ENCODE measurements at regions not wholly inside any gene's neighbourhood (a gene's known extent, or its start where the extent isn't known, plus 50 kb on each side); places are given as distances from the start of the nearest gene placed in this dataset.

- H3K9ac ChIP-seq (ENCODE audit: insufficient read depth, low read length, poor library complexity, severe bottlenecking): no peak overlapping the region
- no CpG with 5 or more reads among the region's 1 CpG for WGBS (ENCODE audit: insufficient coverage)
- no peak overlapping the region for H2AFZ ChIP-seq (ENCODE audit: insufficient read depth, low read depth, low read length, poor library complexity, severe bottlenecking)
- H3K9me3 ChIP-seq (replicated peaks in 1 of 2; ENCODE audit: control insufficient read depth in 1 of 2, insufficient read depth in 1 of 2, low read length in 2 of 2): no peaks in the 10 kb centered on the region
- H3K9me3 Mint-ChIP-seq: no peaks in the 10 kb centered on the region
- no peaks in the 10 kb centered on the region for H3K27me3 ChIP-seq (ENCODE audit: control insufficient read depth in 2 of 2, insufficient read depth in 2 of 2, low read length in 2 of 2)
- H3K27ac ChIP-seq (ENCODE audit: low read depth in 1 of 2, low read length in 2 of 2): no peak overlapping the region
- no peak overlapping the region for H3K4me2 ChIP-seq (replicated peaks; ENCODE audit: extremely low read depth, low read length, poor library complexity, severe bottlenecking)
- TF ChIP-seq CTCF (IDR thresholded peaks at IDR 0.05): no peak
- H4K20me1 ChIP-seq (ENCODE audit: insufficient read depth, low read length): no peaks in the 10 kb centered on the region
- H3K4me3 ChIP-seq (replicated peaks in 1 of 3; ENCODE audit: low read depth in 2 of 3, low read length in 3 of 3): no peak overlapping the region
- H3K27ac Mint-ChIP-seq: no peak overlapping the region
- no peaks in the 10 kb centered on the region for H3K79me2 ChIP-seq (ENCODE audit: insufficient read depth, low read length)
- H3K36me3 ChIP-seq (replicated peaks in 1 of 2; ENCODE audit: control insufficient read depth in 1 of 2, insufficient read depth in 2 of 2, low read length in 2 of 2): no peaks in the 10 kb centered on the region
- intact Hi-C loops (cut with micrococcal nuclease): no loop called here
- DNase-seq: no peak
- H3K36me3 Mint-ChIP-seq: no peaks in the 10 kb centered on the region
- peaks cover 1 to 3% (median 2%) of the 10 kb centered on the region in 3 donors for H3K27me3 Mint-ChIP-seq (ENCODE audit: low read depth in 3 of 3)
- H3K4me1 ChIP-seq (ENCODE audit: control insufficient read depth in 1 of 2, insufficient read depth in 2 of 2, low read length in 2 of 2): no peaks in the 10 kb centered on the region
- peaks cover 4% of the 10 kb centered on the region for H3K4me1 Mint-ChIP-seq
- no peak overlapping the region for H3K4me3 Mint-ChIP-seq
Observed at GRCh38 chr4:159035570-159035969, 67.3 kb upstream of the RAPGEF2 start.

- no peak overlapping the region for H3K4me2 ChIP-seq (replicated peaks; ENCODE audit: extremely low read depth, low read length, poor library complexity, severe bottlenecking)
- H3K9ac ChIP-seq (ENCODE audit: insufficient read depth, low read length, poor library complexity, severe bottlenecking): no peak overlapping the region
- no peak overlapping the region for H3K4me3 ChIP-seq (replicated peaks in 1 of 3; ENCODE audit: low read depth in 2 of 3, low read length in 3 of 3)
- no peaks in the 10 kb centered on the region for H3K9me3 ChIP-seq (replicated peaks in 1 of 2; ENCODE audit: control insufficient read depth in 1 of 2, insufficient read depth in 1 of 2, low read length in 2 of 2)
- H3K27ac ChIP-seq (ENCODE audit: low read depth in 1 of 2, low read length in 2 of 2): no peak overlapping the region
- no peak overlapping the region for H2AFZ ChIP-seq (ENCODE audit: insufficient read depth, low read depth, low read length, poor library complexity, severe bottlenecking)
- H3K27me3 ChIP-seq (ENCODE audit: control insufficient read depth in 2 of 2, insufficient read depth in 2 of 2, low read length in 2 of 2): no peaks in the 10 kb centered on the region
- DNase-seq: no peak
- Mint-ChIP-seq H3K4me3 (no peak overlapping the region), H3K27ac (peak overlapping the region in 1 of 7 donors; percentile 1), H3K36me3 (no peaks in the 10 kb centered on the region), H3K9me3 (no peaks in the 10 kb centered on the region), H3K4me1 (peaks cover 7% of the 10 kb centered on the region), H3K27me3 (ENCODE audit: low read depth in 3 of 3) (peaks cover 1 to 3% (median 3%) of the 10 kb centered on the region in 3 donors)
- no peaks in the 10 kb centered on the region for H3K36me3 ChIP-seq (replicated peaks in 1 of 2; ENCODE audit: control insufficient read depth in 1 of 2, insufficient read depth in 2 of 2, low read length in 2 of 2)
- no peaks in the 10 kb centered on the region for H3K79me2 ChIP-seq (ENCODE audit: insufficient read depth, low read length)
- WGBS (ENCODE audit: insufficient coverage): 17% methylated on average over 3 of the region's 3 CpGs
- TF ChIP-seq CTCF (IDR thresholded peaks at IDR 0.05): no peak
- H4K20me1 ChIP-seq (ENCODE audit: insufficient read depth, low read length): no peaks in the 10 kb centered on the region
- H3K4me1 ChIP-seq (ENCODE audit: control insufficient read depth in 1 of 2, insufficient read depth in 2 of 2, low read length in 2 of 2): no peaks in the 10 kb centered on the region
- intact Hi-C loops (cut with micrococcal nuclease): no loop called here
Observed at GRCh38 chr4:159038536-159038935, 64.3 kb upstream of the RAPGEF2 start.
